OCI-LY7 (cell line): ENCODE measurements at regions not wholly inside any gene's neighbourhood (a gene's known extent, or its start where the extent isn't known, plus 50 kb on each side); places are given as distances from the start of the nearest gene placed in this dataset.

Source experiments
- BruUV-seq: library from RNA; stranded (reverse); fragments of 400-500 nt; replicated peaks from 2 replicates; lab custom pipeline; 2021; lab: Mats Ljungman, UMichigan
- CTCF ChIA-PET: fragments of 300-600 bp; sonication (Branson Sonifier 250); formaldehyde crosslinking; loops from one replicate; lab custom pipeline; 2022; ENCODE audit warnings: antibody characterized with exemption; ENCODE audit not compliant: unreplicated experiment; lab: Charles Lee
- POLR2A ChIA-PET: fragments of 300-600 bp; sonication (Branson Sonifier 250); formaldehyde crosslinking; loops from one replicate; lab custom pipeline; 2022; ENCODE audit warnings: antibody characterized with exemption; lab: Charles Lee
- DNase-seq: peaks from one replicate; pipeline ENCODE4 v3.0.0-alpha.2; 2015; ENCODE audit warnings: low spot score
- H2AFZ ChIP-seq: fragments of 200-600 bp; sonication (generic), shearing (Covaris generic); 2 replicates; pipeline ENCODE4 v1.6.1; 2014; ENCODE audit warnings: mild to moderate bottlenecking, antibody characterized with exemption, low read length, moderate library complexity
- H3K27ac ChIP-seq: fragments of 200-600 bp; sonication (generic); 2 replicates; pipeline ENCODE4 v1.5.1; 2014; ENCODE audit warnings: mixed run types, low read depth, mild to moderate bottlenecking, moderate library complexity, low read length, inconsistent platforms; ENCODE audit not compliant: poor library complexity, severe bottlenecking
- H3K36me3 ChIP-seq: fragments of 200-600 bp; sonication (generic); 2 replicates; pipeline ENCODE4 v1.6.1; 2014; ENCODE audit warnings: mild to moderate bottlenecking, antibody characterized with exemption, low read length, moderate library complexity, mixed read lengths; ENCODE audit not compliant: insufficient read depth
- H3K4me1 ChIP-seq: fragments of 200-600 bp; sonication (generic); 2 replicates; pipeline ENCODE4 v1.5.1; 2014; ENCODE audit warnings: mild to moderate bottlenecking, low read length; ENCODE audit not compliant: insufficient read depth, poor library complexity, severe bottlenecking
- H3K4me2 ChIP-seq: fragments of 200-600 bp; sonication (generic); 2 replicates; pipeline ENCODE4 v1.6.1; 2014; ENCODE audit warnings: mild to moderate bottlenecking, low read length
- H3K4me3 ChIP-seq: fragments of 200-600 bp; sonication (generic); 2 replicates; pipeline ENCODE4 v1.5.1; 2014; ENCODE audit warnings: mild to moderate bottlenecking, low read depth, low read length; ENCODE audit not compliant: poor library complexity, severe bottlenecking
- H3K79me2 ChIP-seq: fragments of 200-600 bp; sonication (generic); 2 replicates; pipeline ENCODE4 v1.6.1; 2016; ENCODE audit warnings: low read depth, mild to moderate bottlenecking, low read length, moderate library complexity, mixed read lengths; ENCODE audit not compliant: insufficient read depth
- H3K9me2 ChIP-seq: fragments of 200-600 bp; sonication (generic); 2 replicates; pipeline ENCODE4 v1.6.1; 2016; ENCODE audit warnings: mild to moderate bottlenecking, low read length, mixed read lengths; ENCODE audit not compliant: insufficient read depth
- H3K9me3 ChIP-seq: fragments of 200-600 bp; sonication (generic); 2 replicates; pipeline ENCODE4 v1.6.1; 2014; ENCODE audit warnings: mild to moderate bottlenecking, mixed run types, low read length, mixed read lengths
- H4K20me1 ChIP-seq: fragments of 200-600 bp; sonication (generic); 2 replicates; pipeline ENCODE4 v1.6.1; 2014; ENCODE audit warnings: mild to moderate bottlenecking, antibody characterized with exemption, low read length, moderate library complexity, mixed read lengths; ENCODE audit not compliant: insufficient read depth
- EZH2phosphoT487 ChIP-seq: fragments of 200-600 bp; sonication (generic); IDR thresholded peaks from 2 replicates; pipeline ENCODE4 v1.6.1; 2018; ENCODE audit warnings: low read depth, borderline replicate concordance, mild to moderate bottlenecking, mixed run types, antibody characterized with exemption, low read length, moderate library complexity, mixed read lengths
- intact Hi-C: fragments of 100-400 bp; cut with micrococcal nuclease; formaldehyde crosslinking; loops from one replicate; pipeline ENCODE4 v1.10.0; 2022; ENCODE audit not compliant: unreplicated experiment
- TF ChIP-seq, protein P1 (sequence below): fragments of 200-600 bp; sonication (generic); conservative IDR thresholded peaks from 2 replicates; pipeline ENCODE4 v1.5.1; 2014; ENCODE audit warnings: mild to moderate bottlenecking, antibody characterized with exemption, low read length, moderate library complexity, mixed read lengths

- Histone ChIP-seq H3K36me3 (no peaks in the 10 kb centered on the region), H3K4me1 (no peaks in the 10 kb centered on the region), H2AFZ (no peak overlapping the region), H3K4me2 (no peak overlapping the region), H3K79me2 (no peaks in the 10 kb centered on the region), H3K9me2 (no peaks in the 10 kb centered on the region), H4K20me1 (no peaks in the 10 kb centered on the region), H3K27ac (no peak overlapping the region), H3K4me3 (no peak overlapping the region), H3K9me3 (no peaks in the 10 kb centered on the region)
- ChIA-PET POLR2A (no interaction called here), CTCF (no interaction called here)
- TF ChIP-seq, protein P1, sequence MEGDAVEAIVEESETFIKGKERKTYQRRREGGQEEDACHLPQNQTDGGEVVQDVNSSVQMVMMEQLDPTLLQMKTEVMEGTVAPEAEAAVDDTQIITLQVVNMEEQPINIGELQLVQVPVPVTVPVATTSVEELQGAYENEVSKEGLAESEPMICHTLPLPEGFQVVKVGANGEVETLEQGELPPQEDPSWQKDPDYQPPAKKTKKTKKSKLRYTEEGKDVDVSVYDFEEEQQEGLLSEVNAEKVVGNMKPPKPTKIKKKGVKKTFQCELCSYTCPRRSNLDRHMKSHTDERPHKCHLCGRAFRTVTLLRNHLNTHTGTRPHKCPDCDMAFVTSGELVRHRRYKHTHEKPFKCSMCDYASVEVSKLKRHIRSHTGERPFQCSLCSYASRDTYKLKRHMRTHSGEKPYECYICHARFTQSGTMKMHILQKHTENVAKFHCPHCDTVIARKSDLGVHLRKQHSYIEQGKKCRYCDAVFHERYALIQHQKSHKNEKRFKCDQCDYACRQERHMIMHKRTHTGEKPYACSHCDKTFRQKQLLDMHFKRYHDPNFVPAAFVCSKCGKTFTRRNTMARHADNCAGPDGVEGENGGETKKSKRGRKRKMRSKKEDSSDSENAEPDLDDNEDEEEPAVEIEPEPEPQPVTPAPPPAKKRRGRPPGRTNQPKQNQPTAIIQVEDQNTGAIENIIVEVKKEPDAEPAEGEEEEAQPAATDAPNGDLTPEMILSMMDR = no peak
- no peak for TF ChIP-seq EZH2phosphoT487
- no TSS peak for BruUV-seq
- DNase-seq = no peak
- intact Hi-C loops = no loop called here
Observed at GRCh38 chr4:125719987-125720386, 405.2 kb downstream of the FAT4 start.

- CTCF ChIA-PET = no interaction called here
- H3K4me2 ChIP-seq = no peak overlapping the region
- no TSS peak for BruUV-seq
Observed at GRCh38 chr4:125722009-125722408, 407.3 kb downstream of the FAT4 start.

GRCh38 chr4:125725957-125726525, 411.3 kb downstream of the FAT4 start:
- Histone ChIP-seq H3K79me2 (no peaks in the 10 kb centered on the region), H3K36me3 (no peaks in the 10 kb centered on the region), H2AFZ (no peak overlapping the region), H3K27ac (no peak overlapping the region), H3K4me3 (no peak overlapping the region), H4K20me1 (no peaks in the 10 kb centered on the region), H3K9me2 (no peaks in the 10 kb centered on the region), H3K9me3 (no peaks in the 10 kb centered on the region), H3K4me2 (no peak overlapping the region), H3K4me1 (no peaks in the 10 kb centered on the region)
- no peak for DNase-seq
- intact Hi-C loops = no loop called here
- ChIA-PET POLR2A (no interaction called here), CTCF (no interaction called here)
- TF ChIP-seq, protein P1 = no peak
- TF ChIP-seq EZH2phosphoT487 = no peak
- no TSS peak for BruUV-seq

More at GRCh38 chr4:125722009-125722408, 407.3 kb downstream of the FAT4 start:
- Histone ChIP-seq H3K4me3 (no peak overlapping the region), H3K27ac (no peak overlapping the region), H3K9me3 (no peaks in the 10 kb centered on the region), H3K79me2 (no peaks in the 10 kb centered on the region), H3K36me3 (no peaks in the 10 kb centered on the region), H3K9me2 (no peaks in the 10 kb centered on the region), H2AFZ (no peak overlapping the region), H3K4me1 (no peaks in the 10 kb centered on the region), H4K20me1 (no peaks in the 10 kb centered on the region)
- no peak for DNase-seq
- intact Hi-C loops = no loop called here
- POLR2A ChIA-PET = no interaction called here
- no peak for TF ChIP-seq EZH2phosphoT487
- TF ChIP-seq, protein P1 = no peak
